Kidney epithelial cell (primary cell): ENCODE measurements at regions not wholly inside any gene's neighbourhood (a gene's known extent, or its start where the extent isn't known, plus 50 kb on each side); places are given as distances from the start of the nearest gene placed in this dataset.

ENCODE experiments used
- DNase-seq: peaks from one replicate; pipeline ENCODE4 v3.0.0-alpha.2; 2010; ENCODE audit warnings: low read depth
- H3K27me3 ChIP-seq: 2 replicates; pipeline ENCODE4 v1.6.0; 2011; ENCODE audit warnings: low read length; ENCODE audit not compliant: control insufficient read depth, insufficient read depth
- H3K36me3 ChIP-seq: 2 replicates; pipeline ENCODE4 v1.5.1; 2011; ENCODE audit warnings: low read length; ENCODE audit not compliant: control insufficient read depth, insufficient read depth
- H3K4me3 ChIP-seq: 2 replicates; pipeline ENCODE4 v1.5.1; 2011; ENCODE audit warnings: low read depth, mild to moderate bottlenecking, control low read depth, low read length
- CTCF ChIP-seq: IDR thresholded peaks from 2 replicates; pipeline ENCODE4 v1.5.1; 2011; ENCODE audit warnings: mild to moderate bottlenecking, moderate library complexity, low read length, control low read depth, inconsistent platforms; ENCODE audit not compliant: insufficient read depth, poor library complexity, severe bottlenecking

- Histone ChIP-seq H3K36me3 (no peaks in the 10 kb centered on the region), H3K27me3 (no peaks in the 10 kb centered on the region), H3K4me3 (no peak overlapping the region)
- no peak for TF ChIP-seq CTCF
- no peak for DNase-seq
Observed at GRCh38 chr10:3867454-3868270, 82.7 kb upstream of the KLF6 start.

- H3K27me3 ChIP-seq = no peaks in the 10 kb centered on the region
- no peak overlapping the region for H3K4me3 ChIP-seq
- no peak for DNase-seq
- TF ChIP-seq CTCF = no peak
- no peaks in the 10 kb centered on the region for H3K36me3 ChIP-seq
Observed at GRCh38 chr10:3866332-3866731, 81.3 kb upstream of the KLF6 start.

GRCh38 chr10:3865565-3865964 is 80.6 kb upstream of the KLF6 start:
- DNase-seq = no peak
- Histone ChIP-seq H3K36me3 (no peaks in the 10 kb centered on the region), H3K27me3 (no peaks in the 10 kb centered on the region), H3K4me3 (no peak overlapping the region)
- no peak for TF ChIP-seq CTCF

GRCh38 chr10:3861795-3862194 is 76.8 kb upstream of the KLF6 start:
- no peak for TF ChIP-seq CTCF
- no peaks in the 10 kb centered on the region for H3K27me3 ChIP-seq
- no peak overlapping the region for H3K4me3 ChIP-seq
- no peaks in the 10 kb centered on the region for H3K36me3 ChIP-seq
- no peak for DNase-seq

- H3K4me3 ChIP-seq = no peak overlapping the region
- no peaks in the 10 kb centered on the region for H3K27me3 ChIP-seq
- TF ChIP-seq CTCF = no peak
- no peaks in the 10 kb centered on the region for H3K36me3 ChIP-seq
- no peak for DNase-seq
Observed at GRCh38 chr10:3858051-3858845, 73.2 kb upstream of the KLF6 start.

- DNase-seq = no peak
- Histone ChIP-seq H3K4me3 (no peak overlapping the region), H3K27me3 (no peaks in the 10 kb centered on the region), H3K36me3 (no peaks in the 10 kb centered on the region)
- no peak for TF ChIP-seq CTCF
Observed at GRCh38 chr10:3857318-3857717, 72.3 kb upstream of the KLF6 start.
